Activated naive CD4-positive, alpha-beta T cell treated with anti-CD3 and anti-CD28 coated beads, Interleukin-2, amount 50 U/mL, for 16 hours (primary cell): ENCODE measurements at regions not wholly inside any gene's neighbourhood (a gene's known extent, or its start where the extent isn't known, plus 50 kb on each side); places are given as distances from the start of the nearest gene placed in this dataset.

ENCODE experiments used
- DNase-seq: peaks from one replicate; pipeline ENCODE4 v3.0.0-alpha.2; 2020

GRCh38 chr12:93107514-93108312 is 178.6 kb upstream of the EEA1 start:
- no peak for DNase-seq

- no peak for DNase-seq
These were observed 179.9 kb upstream of the EEA1 start for GRCh38 chr12:93108985-93109384.

GRCh38 chr12:93109551-93110203 is 180.6 kb upstream of the EEA1 start:
- DNase-seq: peak; percentile 32

GRCh38 chr12:93111773-93112172 is 182.7 kb upstream of the EEA1 start:
- no peak for DNase-seq

GRCh38 chr12:93113317-93114006 is 184.4 kb upstream of the EEA1 start:
- no peak for DNase-seq

GRCh38 chr12:93115198-93115601 is 186.1 kb upstream of the EEA1 start:
- DNase-seq: no peak

- DNase-seq: no peak
These were observed 186.6 kb upstream of the EEA1 start for GRCh38 chr12:93115646-93116045.

GRCh38 chr12:93116632-93117031 is 187.5 kb upstream of the EEA1 start:
- DNase-seq: no peak

GRCh38 chr12:93121729-93122488 is 192.8 kb upstream of the EEA1 start:
- DNase-seq: no peak

- DNase-seq: no peak
These were observed 193.5 kb upstream of the EEA1 start for GRCh38 chr12:93122569-93123091.

GRCh38 chr12:93125126-93125525 is 196.0 kb upstream of the EEA1 start:
- DNase-seq: no peak

- DNase-seq: no peak
These were observed 197.0 kb upstream of the EEA1 start for GRCh38 chr12:93126069-93126474.

GRCh38 chr12:93127107-93127560 is 198.0 kb upstream of the EEA1 start:
- DNase-seq: no peak

- DNase-seq: no peak
These were observed 198.7 kb upstream of the EEA1 start for GRCh38 chr12:93127582-93128331.

- DNase-seq: no peak
These were observed 199.2 kb upstream of the EEA1 start for GRCh38 chr12:93128332-93128707.

GRCh38 chr12:93130366-93131054 is 201.4 kb upstream of the EEA1 start:
- DNase-seq: no peak

- DNase-seq: no peak
These were observed 204.3 kb upstream of the EEA1 start for GRCh38 chr12:93133361-93133760.

- no peak for DNase-seq
These were observed 205.2 kb upstream of the EEA1 start for GRCh38 chr12:93134175-93134890.

- DNase-seq: no peak
These were observed 205.8 kb upstream of the EEA1 start for GRCh38 chr12:93134893-93135285.
